ENCODE measurements at regions not wholly inside any gene's neighbourhood (a gene's known extent, or its start where the extent isn't known, plus 50 kb on each side); places are given as distances from the start of the nearest gene placed in this dataset.
"Not testable (repeated sequence)": the region's sequence is repeated elsewhere in the genome, so short reads cannot be mapped to it uniquely, and the experiment has no call there.

DNA sequence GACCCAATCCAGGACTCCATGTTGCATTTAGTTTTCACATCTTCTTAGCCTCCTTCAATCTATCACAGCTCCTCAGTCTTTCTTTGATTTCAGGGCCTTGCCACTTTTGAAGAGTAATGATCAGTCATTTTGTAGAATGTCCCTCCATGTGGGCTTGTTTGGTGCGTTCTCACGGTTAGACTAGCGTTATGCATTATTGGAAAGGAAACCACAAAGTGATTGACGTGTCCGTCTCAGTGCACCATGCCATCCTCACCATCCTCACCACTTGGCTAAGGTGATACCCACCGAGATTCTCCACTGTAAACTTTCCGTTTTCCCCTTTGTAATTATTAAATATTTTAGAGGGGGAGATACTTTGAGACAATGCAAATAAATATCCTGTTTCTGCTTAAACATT is 59.6 kb upstream of the OLIG2 start:
- Mint-ChIP-seq H3K27me3 (peaks cover 8% of the 10 kb centered on the region), H3K9me3 (ENCODE audit: low read depth) (peaks cover 4% of the 10 kb centered on the region), H3K27ac (no peak overlapping the region), H3K4me1 (ENCODE audit: low read depth) (peaks cover 6% of the 10 kb centered on the region), H3K36me3 (ENCODE audit: insufficient read depth) (peaks cover 2% of the 10 kb centered on the region), H3K4me3 (ENCODE audit: low read depth) (no peak overlapping the region)
- no peak for DNase-seq (ENCODE audit: low spot score, unreplicated experiment)
- TF ChIP-seq, protein P1, sequence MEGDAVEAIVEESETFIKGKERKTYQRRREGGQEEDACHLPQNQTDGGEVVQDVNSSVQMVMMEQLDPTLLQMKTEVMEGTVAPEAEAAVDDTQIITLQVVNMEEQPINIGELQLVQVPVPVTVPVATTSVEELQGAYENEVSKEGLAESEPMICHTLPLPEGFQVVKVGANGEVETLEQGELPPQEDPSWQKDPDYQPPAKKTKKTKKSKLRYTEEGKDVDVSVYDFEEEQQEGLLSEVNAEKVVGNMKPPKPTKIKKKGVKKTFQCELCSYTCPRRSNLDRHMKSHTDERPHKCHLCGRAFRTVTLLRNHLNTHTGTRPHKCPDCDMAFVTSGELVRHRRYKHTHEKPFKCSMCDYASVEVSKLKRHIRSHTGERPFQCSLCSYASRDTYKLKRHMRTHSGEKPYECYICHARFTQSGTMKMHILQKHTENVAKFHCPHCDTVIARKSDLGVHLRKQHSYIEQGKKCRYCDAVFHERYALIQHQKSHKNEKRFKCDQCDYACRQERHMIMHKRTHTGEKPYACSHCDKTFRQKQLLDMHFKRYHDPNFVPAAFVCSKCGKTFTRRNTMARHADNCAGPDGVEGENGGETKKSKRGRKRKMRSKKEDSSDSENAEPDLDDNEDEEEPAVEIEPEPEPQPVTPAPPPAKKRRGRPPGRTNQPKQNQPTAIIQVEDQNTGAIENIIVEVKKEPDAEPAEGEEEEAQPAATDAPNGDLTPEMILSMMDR (IDR thresholded peaks at IDR 0.05; ENCODE audit: unreplicated experiment): no peak

DNA sequence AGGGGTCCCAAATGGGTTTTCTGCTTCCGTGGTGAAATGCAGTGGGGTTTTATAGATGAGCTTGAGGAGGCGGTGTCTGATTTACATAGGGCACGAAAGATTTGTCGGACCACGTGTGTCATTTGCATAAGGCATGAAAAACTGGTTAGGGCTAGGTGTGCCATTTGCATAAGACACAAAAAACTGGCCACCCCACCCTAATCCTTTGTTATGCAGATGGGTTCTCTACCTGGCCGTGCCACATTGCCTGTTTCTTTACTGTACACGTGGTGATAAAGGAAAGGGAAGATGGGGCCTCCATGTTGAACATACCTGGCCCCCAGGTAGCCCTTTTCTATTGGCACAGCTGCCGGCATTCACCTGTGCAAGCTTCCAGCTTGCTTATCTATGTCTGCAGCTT is 57.6 kb upstream of the OLIG2 start:
- not testable (repeated sequence) for H3K36me3 Mint-ChIP-seq (ENCODE audit: insufficient read depth); H3K4me3 Mint-ChIP-seq (ENCODE audit: low read depth); DNase-seq (ENCODE audit: low spot score, unreplicated experiment); H3K9me3 Mint-ChIP-seq (ENCODE audit: low read depth); H3K27ac Mint-ChIP-seq; H3K27me3 Mint-ChIP-seq
- peaks cover 13% of the 10 kb centered on the region for H3K4me1 Mint-ChIP-seq (ENCODE audit: low read depth)

DNA sequence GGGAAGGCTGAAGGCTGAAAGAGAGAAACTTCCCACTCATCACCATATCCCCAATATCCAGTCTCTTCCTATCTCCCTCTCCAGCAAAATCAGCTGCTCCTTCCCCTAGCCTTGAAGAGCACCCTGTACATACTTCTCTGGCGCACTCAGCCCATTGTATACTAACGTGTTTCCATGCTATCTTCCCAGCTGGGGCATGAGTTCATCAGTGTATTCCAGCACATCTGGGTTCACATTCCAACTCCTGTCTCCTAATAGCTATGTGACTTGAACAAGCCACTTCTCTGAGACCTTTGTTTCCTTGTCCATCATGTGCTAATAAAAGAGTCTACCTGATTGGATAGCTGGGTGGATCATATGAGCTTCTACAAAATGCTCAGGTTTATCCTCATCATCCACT is 51.1 kb upstream of the OLIG2 start:
- no peak overlapping the region for H3K4me3 Mint-ChIP-seq (ENCODE audit: low read depth)
- TF ChIP-seq, protein P1 (IDR thresholded peaks at IDR 0.05; ENCODE audit: unreplicated experiment): no peak
- no peaks in the 10 kb centered on the region for H3K9me3 Mint-ChIP-seq (ENCODE audit: low read depth)
- no peak for DNase-seq (ENCODE audit: low spot score, unreplicated experiment)
- H3K4me1 Mint-ChIP-seq (ENCODE audit: low read depth): peaks cover 21% of the 10 kb centered on the region
- H3K27ac Mint-ChIP-seq: no peak overlapping the region
- H3K36me3 Mint-ChIP-seq (ENCODE audit: insufficient read depth): no peaks in the 10 kb centered on the region
- H3K27me3 Mint-ChIP-seq: peaks cover 11% of the 10 kb centered on the region

DNA sequence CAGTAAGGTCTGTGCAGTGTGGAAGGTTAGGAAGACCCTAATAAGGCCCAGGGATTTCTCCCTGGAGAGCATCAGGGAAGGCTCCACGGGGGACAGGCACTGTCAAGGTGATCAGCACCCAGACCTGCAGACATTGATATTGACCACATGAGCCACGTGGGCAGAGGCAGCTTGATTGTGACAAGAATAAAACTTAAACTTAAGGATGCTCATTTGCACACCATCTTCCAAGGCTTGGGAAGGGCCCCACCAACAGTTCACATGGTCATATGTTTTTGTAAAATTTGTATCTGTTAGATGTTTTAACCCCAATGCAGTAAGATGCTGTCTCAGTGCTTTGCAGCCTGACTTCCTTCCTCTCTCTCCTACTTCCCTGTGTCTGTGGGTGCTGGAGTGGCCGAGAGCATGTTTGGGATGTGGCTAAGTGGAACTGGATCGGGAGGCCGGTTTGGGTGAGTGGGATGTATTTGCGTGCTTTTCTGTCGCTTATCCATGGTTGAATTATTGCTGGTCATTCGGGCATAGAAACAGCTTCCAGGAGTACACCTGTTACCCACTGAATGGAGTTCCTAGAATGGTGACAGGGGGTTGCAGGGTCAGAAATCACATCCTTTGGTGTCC is 49.8 kb upstream of the OLIG2 start:
- Mint-ChIP-seq H3K27me3 (peaks cover 19% of the 10 kb centered on the region), H3K27ac (no peak overlapping the region), H3K4me1 (ENCODE audit: low read depth) (peaks cover 20% of the 10 kb centered on the region), H3K36me3 (ENCODE audit: insufficient read depth) (no peaks in the 10 kb centered on the region), H3K9me3 (ENCODE audit: low read depth) (no peaks in the 10 kb centered on the region), H3K4me3 (ENCODE audit: low read depth) (no peak overlapping the region)
- no peak for DNase-seq (ENCODE audit: low spot score, unreplicated experiment)
- TF ChIP-seq, protein P1 (IDR thresholded peaks at IDR 0.05; ENCODE audit: unreplicated experiment): no peak

Data from progenitor cell of endocrine pancreas (in vitro differentiated cells).